H1 (cell line): ENCODE measurements at regions not wholly inside any gene's neighbourhood (a gene's known extent, or its start where the extent isn't known, plus 50 kb on each side); places are given as distances from the start of the nearest gene placed in this dataset.

Source experiments
- CTCF ChIA-PET: fragments of 300-600 bp; sonication (Branson Sonifier 250); formaldehyde crosslinking; loops from one replicate; lab custom pipeline; 2021; ENCODE audit not compliant: partially characterized antibody; lab: Charles Lee
- POLR2A ChIA-PET: fragments of 300-600 bp; sonication (Branson Sonifier 250); formaldehyde crosslinking; loops from one replicate; lab custom pipeline; 2021; ENCODE audit warnings: inconsistent platforms; ENCODE audit not compliant: partially characterized antibody; lab: Charles Lee
- DNase-seq, 2 experiments: peaks; one replicate each; pipeline versions ENCODE4 v3.0.0 to v3.0.0-alpha.2; 2010 to 2022; ENCODE audit warnings: low spot score in 2 of 2, low read depth in 1 of 2, mixed read lengths in 1 of 2
- FAIRE-seq: peaks from 2 replicates; lab custom pipeline; 2011; peaks lifted over from hg19 to GRCh38; lab: Jason Lieb, UNC
- H2AFZ ChIP-seq: 2 replicates; pipeline ENCODE4 v1.8.1; 2012; ENCODE audit warnings: low read length, inconsistent platforms
- H2AK5ac ChIP-seq: 2 replicates; pipeline ENCODE4 v1.6.1; 2013; ENCODE audit warnings: low read depth, low read length
- H2BK120ac ChIP-seq: replicated peaks from 2 replicates; pipeline ENCODE3; 2013; ENCODE audit warnings: low read depth, low read length, inconsistent platforms
- H2BK12ac ChIP-seq: 2 replicates; pipeline ENCODE4 v1.6.1; 2013; ENCODE audit warnings: low read depth, low read length
- H2BK15ac ChIP-seq: 2 replicates; pipeline ENCODE4 v1.6.1; 2013; ENCODE audit warnings: low read length
- H2BK20ac ChIP-seq: 2 replicates; pipeline ENCODE4 v1.6.1; 2013; ENCODE audit warnings: low read length
- H2BK5ac ChIP-seq: 2 replicates; pipeline ENCODE4 v1.6.1; 2013; ENCODE audit warnings: low read depth, low read length
- H3K14ac ChIP-seq: 2 replicates; pipeline ENCODE4 v1.6.1; 2013; ENCODE audit warnings: inconsistent platforms; ENCODE audit not compliant: insufficient read length
- H3K18ac ChIP-seq: 2 replicates; pipeline ENCODE4 v1.6.1; 2013; ENCODE audit warnings: low read length; ENCODE audit errors: extremely low read depth
- H3K23ac ChIP-seq: 2 replicates; pipeline ENCODE4 v1.6.1; 2013; ENCODE audit warnings: inconsistent platforms; ENCODE audit not compliant: insufficient read length
- H3K23me2 ChIP-seq: 2 replicates; pipeline ENCODE4 v1.6.1; 2013; ENCODE audit warnings: low read depth, low read length
- H3K27ac ChIP-seq: 2 replicates; pipeline ENCODE4 v1.6.1; 2011; ENCODE audit warnings: low read depth, low read length, inconsistent platforms
- H3K27me3 ChIP-seq, 4 experiments: replicated peaks in 1 of 4; 1 replicate in 1 of 4; 2 replicates in 3 of 4; pipeline versions ENCODE4 v1.6.1 to v1.8.1; 2011 to 2013; ENCODE audit warnings: low read length in 3 of 4, mild to moderate bottlenecking in 3 of 4, inconsistent platforms in 2 of 4, mixed read lengths in 2 of 4, moderate library complexity in 1 of 4; ENCODE audit not compliant: control insufficient read depth in 3 of 4, insufficient read depth in 3 of 4; ENCODE audit errors: extremely low read depth in 1 of 4
- H3K36me3 ChIP-seq, 4 experiments: 2 replicates each; pipeline versions ENCODE4 v1.6.1 to v1.8.1; 2011 to 2013; ENCODE audit warnings: mild to moderate bottlenecking in 4 of 4, low read length in 3 of 4, moderate library complexity in 2 of 4, control low read depth in 1 of 4, inconsistent platforms in 1 of 4; ENCODE audit not compliant: insufficient read depth in 4 of 4, control insufficient read depth in 2 of 4
- H3K4ac ChIP-seq: replicated peaks from 2 replicates; pipeline ENCODE3; 2013; ENCODE audit warnings: low read length, low read depth, mixed read lengths, inconsistent platforms; ENCODE audit not compliant: insufficient read length
- H3K4me1 ChIP-seq, 4 experiments: replicated peaks in 1 of 4; 1 replicate in 1 of 4; 2 replicates in 3 of 4; pipeline versions ENCODE4 v1.6.1 to v1.8.1; 2011 to 2013; ENCODE audit warnings: low read length in 3 of 4, inconsistent platforms in 2 of 4, mixed read lengths in 1 of 4; ENCODE audit not compliant: insufficient read depth in 4 of 4, control insufficient read depth in 3 of 4
- H3K4me2 ChIP-seq, 2 experiments: 2 replicates each; pipeline versions ENCODE4 v1.6.1 to v1.8.1; 2011 to 2013; ENCODE audit warnings: low read depth in 2 of 2, low read length in 2 of 2, control low read depth in 1 of 2, inconsistent platforms in 1 of 2, mild to moderate bottlenecking in 1 of 2; ENCODE audit not compliant: insufficient read depth in 1 of 2
- H3K4me3 ChIP-seq, 4 experiments: fragments of 200-600, 300-600 bp in 1 of 4; sonication (generic), shearing (Covaris generic), sonication (Bioruptor Twin) in 1 of 4; 2 replicates each; pipeline versions ENCODE4 v1.5.1 to v1.8.1; 2011 to 2016; ENCODE audit warnings: low read length in 4 of 4, low read depth in 3 of 4, control low read depth in 2 of 4, inconsistent platforms in 2 of 4, mild to moderate bottlenecking in 2 of 4, mixed read lengths in 1 of 4, moderate library complexity in 1 of 4; ENCODE audit not compliant: insufficient read depth in 2 of 4; ENCODE audit errors: extremely low read depth in 1 of 4
- H3K56ac ChIP-seq: replicated peaks from 2 replicates; pipeline ENCODE3; 2013; ENCODE audit warnings: low read depth, mild to moderate bottlenecking, mixed read lengths, low read length, inconsistent platforms; ENCODE audit not compliant: insufficient read length
- H3K79me1 ChIP-seq: 2 replicates; pipeline ENCODE4 v1.6.1; 2013; ENCODE audit warnings: low read depth, low read length, control low read depth
- H3K79me2 ChIP-seq, 2 experiments: 2 replicates each; pipeline versions ENCODE4 v1.6.1 to v1.8.1; 2012 to 2013; ENCODE audit warnings: low read length in 2 of 2, mild to moderate bottlenecking in 2 of 2, inconsistent platforms in 1 of 2; ENCODE audit not compliant: insufficient read depth in 2 of 2, control insufficient read depth in 1 of 2
- H3K9ac ChIP-seq, 4 experiments: replicated peaks in 1 of 4; 1 replicate in 1 of 4; 2 replicates in 3 of 4; pipeline versions ENCODE4 v1.6.1 to v1.8.1; 2011 to 2013; ENCODE audit warnings: low read depth in 3 of 4, low read length in 3 of 4, control low read depth in 2 of 4, mild to moderate bottlenecking in 2 of 4, moderate library complexity in 2 of 4, inconsistent platforms in 1 of 4; ENCODE audit errors: extremely low read depth in 1 of 4
- H3K9me3 ChIP-seq, 2 experiments: 2 replicates each; pipeline versions ENCODE4 v1.6.1 to v1.8.1; 2012 to 2013; ENCODE audit warnings: mild to moderate bottlenecking in 2 of 2, moderate library complexity in 2 of 2, control low read depth in 1 of 2, inconsistent platforms in 1 of 2, low read depth in 1 of 2, low read length in 1 of 2, mixed read lengths in 1 of 2; ENCODE audit not compliant: insufficient read depth in 2 of 2
- H4K20me1 ChIP-seq, 2 experiments: replicated peaks in 1 of 2; 2 replicates each; pipeline versions ENCODE3 to v1.8.1; 2011 to 2013; ENCODE audit warnings: inconsistent platforms in 2 of 2, low read length in 2 of 2, mild to moderate bottlenecking in 1 of 2; ENCODE audit not compliant: insufficient read depth in 2 of 2, control insufficient read depth in 1 of 2
- H4K5ac ChIP-seq: 2 replicates; pipeline ENCODE4 v1.6.1; 2013; ENCODE audit warnings: low read length, low read depth, mixed read lengths, inconsistent platforms; ENCODE audit not compliant: insufficient read length
- H4K8ac ChIP-seq: 2 replicates; pipeline ENCODE4 v1.8.0; 2013; ENCODE audit warnings: mild to moderate bottlenecking, moderate library complexity, low read length, inconsistent platforms; ENCODE audit not compliant: insufficient read depth; ENCODE audit errors: extremely low read depth
- H4K91ac ChIP-seq: replicated peaks from 2 replicates; pipeline ENCODE3; 2013; ENCODE audit warnings: low read length, mixed read lengths, inconsistent platforms; ENCODE audit not compliant: insufficient read length
- BRCA1 ChIP-seq: IDR thresholded peaks from 2 replicates; pipeline ENCODE4 v1.6.1; 2012; ENCODE audit warnings: low read depth, low read length, improper control_type of control experiment
- CBX5 ChIP-seq: fragments of 300-800, 300-1000 bp; sonication (generic); IDR thresholded peaks from 2 replicates; pipeline ENCODE4 v1.7.1; 2016; ENCODE audit warnings: antibody characterized with exemption, low read length, low read depth
- CEBPB ChIP-seq: IDR thresholded peaks from 2 replicates; pipeline ENCODE4 v1.6.1; 2012; ENCODE audit warnings: low read depth, low read length
- CREB1 ChIP-seq: IDR thresholded peaks from 2 replicates; pipeline ENCODE4 v1.6.1; 2012; ENCODE audit warnings: inconsistent platforms
- JUND ChIP-seq: IDR thresholded peaks from 2 replicates; pipeline ENCODE4 v1.6.1; 2011; ENCODE audit warnings: mild to moderate bottlenecking, improper control_type of control experiment, low read length
- KDM1A ChIP-seq: fragments of 200-600, 300-600 bp; sonication (generic); IDR thresholded peaks from 2 replicates; pipeline ENCODE4 v1.7.1; 2016; ENCODE audit warnings: mild to moderate bottlenecking, low read length, borderline replicate concordance
- RBBP5 ChIP-seq: IDR thresholded peaks from 2 replicates; pipeline ENCODE4 v1.7.1; 2012; ENCODE audit warnings: low read depth, mild to moderate bottlenecking, inconsistent platforms, low read length, moderate library complexity, borderline replicate concordance
- SIRT6 ChIP-seq: IDR thresholded peaks from one replicate; pipeline ENCODE4 v1.7.1; 2012; ENCODE audit warnings: low read length, inconsistent platforms
- SRF ChIP-seq: IDR thresholded peaks from 2 replicates; pipeline ENCODE4 v1.6.1; 2011; ENCODE audit warnings: mild to moderate bottlenecking, low read depth, low read length, moderate library complexity
- SUZ12 ChIP-seq: fragments of 200-600 bp; sonication (generic); IDR thresholded peaks from 2 replicates; pipeline ENCODE4 v1.6.1; 2012; ENCODE audit warnings: mild to moderate bottlenecking, inconsistent platforms, low read length, moderate library complexity, mixed read lengths
- TAF7 ChIP-seq: optimal IDR thresholded peaks from 2 replicates; pipeline ENCODE3; 2011; ENCODE audit warnings: low read depth, mild to moderate bottlenecking, inconsistent platforms, low read length, moderate library complexity, borderline replicate concordance
- ZNF274 ChIP-seq: IDR thresholded peaks from 2 replicates; pipeline ENCODE4 v1.7.0; 2012; ENCODE audit warnings: low read length, borderline replicate concordance; ENCODE audit errors: extremely low read depth
- WGBS, 2 experiments: shearing (Covaris generic) in 1 of 2; methylation state at CpG; one replicate each; pipeline versions ENCODE4 v1.1.6 to v1.1.7; 2013 to 2015; ENCODE audit warnings: low lambda C conversion rate in 2 of 2, mixed read lengths in 2 of 2, inconsistent platforms in 1 of 2, low coverage in 1 of 2, missing lambda C conversion rate in 1 of 2; ENCODE audit not compliant: insufficient replicate concordance in 2 of 2, insufficient coverage in 1 of 2, insufficient read length in 1 of 2; ENCODE audit errors: extremely low coverage in 1 of 2, missing lambda C conversion rate in 1 of 2; 5-methylcytosine and 5-hydroxymethylcytosine counted together
- TF ChIP-seq, protein P1 (sequence below): IDR thresholded peaks from 2 replicates; pipeline ENCODE4 v1.6.1; 2012; ENCODE audit warnings: inconsistent platforms

DNA sequence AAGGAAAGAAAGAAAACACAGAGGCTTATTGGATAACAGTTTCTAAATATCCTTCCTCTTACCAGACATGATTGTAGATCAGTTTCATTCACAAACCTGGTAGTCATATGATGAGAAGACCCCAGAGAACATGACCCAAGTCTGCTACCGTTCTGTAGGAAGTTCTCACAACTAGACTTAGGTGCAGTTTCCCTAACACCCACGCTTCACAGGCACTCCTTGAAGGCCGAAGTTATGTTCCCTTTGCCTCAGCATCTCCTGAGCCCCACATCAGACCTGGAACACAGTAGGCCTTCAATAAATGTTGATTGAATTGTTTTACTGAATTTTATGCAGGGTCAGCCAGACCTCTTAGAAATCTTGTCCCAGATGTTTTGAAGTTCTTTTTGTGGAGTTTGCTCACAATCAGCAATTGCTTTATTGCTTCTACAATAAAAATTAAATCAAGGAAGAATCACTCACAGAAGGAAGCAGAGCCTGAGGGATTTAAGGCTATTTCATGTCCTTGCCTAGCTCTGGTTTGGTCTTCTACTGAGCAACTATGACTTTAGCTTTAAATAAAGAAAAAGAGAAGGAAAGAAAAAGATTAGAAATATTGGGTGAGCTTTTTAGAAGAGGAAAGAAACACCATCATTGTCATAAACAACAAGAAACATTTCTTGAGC, 138.6 kb upstream of the MDM1 start:
- Histone ChIP-seq H3K79me1 (no peaks in the 10 kb centered on the region), H4K20me1 (no peaks in the 10 kb centered on the region), H3K4ac (no peak overlapping the region), H3K56ac (no peak overlapping the region), H2AFZ (no peak overlapping the region), H2BK12ac (no peak overlapping the region), H2BK20ac (no peak overlapping the region), H3K4me3 (no peak overlapping the region), H3K27me3 (no peaks in the 10 kb centered on the region), H3K23ac (no peak overlapping the region), H3K14ac (no peak overlapping the region), H3K36me3 (no peaks in the 10 kb centered on the region), H3K4me1 (no peaks in the 10 kb centered on the region), H3K79me2 (no peaks in the 10 kb centered on the region), H3K27ac (no peak overlapping the region), H2AK5ac (no peak overlapping the region), H2BK15ac (no peak overlapping the region), H3K18ac (no peak overlapping the region), H2BK120ac (no peak overlapping the region), H4K91ac (no peak overlapping the region), H2BK5ac (no peak overlapping the region), H3K9me3 (no peaks in the 10 kb centered on the region), H3K9ac (no peak overlapping the region), H3K4me2 (no peak overlapping the region), H4K5ac (no peak overlapping the region), H4K8ac (no peak overlapping the region), H3K23me2 (no peaks in the 10 kb centered on the region)
- WGBS, 2 experiments, result 91% methylated on average over 3 of the region's 3 CpGs; no CpG with 5 or more reads in 1 of the 2 experiments
- POLR2A ChIA-PET, result no interaction called here
- CTCF ChIA-PET, result no interaction called here
- FAIRE-seq, result no peak
- DNase-seq, result no peak
- TF ChIP-seq, protein P1, sequence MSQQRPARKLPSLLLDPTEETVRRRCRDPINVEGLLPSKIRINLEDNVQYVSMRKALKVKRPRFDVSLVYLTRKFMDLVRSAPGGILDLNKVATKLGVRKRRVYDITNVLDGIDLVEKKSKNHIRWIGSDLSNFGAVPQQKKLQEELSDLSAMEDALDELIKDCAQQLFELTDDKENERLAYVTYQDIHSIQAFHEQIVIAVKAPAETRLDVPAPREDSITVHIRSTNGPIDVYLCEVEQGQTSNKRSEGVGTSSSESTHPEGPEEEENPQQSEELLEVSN, result no peak
- TF ChIP-seq CBX5 (no peak), CREB1 (no peak), BRCA1 (no peak), SUZ12 (no peak), TAF7 (no peak), SIRT6 (no peak), ZNF274 (no peak), KDM1A (no peak), RBBP5 (no peak), SRF (no peak), JUND (no peak), CEBPB (no peak)
